Glutamatergic neuron (in vitro differentiated cells): ENCODE measurements at regions not wholly inside any gene's neighbourhood (a gene's known extent, or its start where the extent isn't known, plus 50 kb on each side); places are given as distances from the start of the nearest gene placed in this dataset.

ENCODE experiments used
- DNase-seq: peaks from one replicate; pipeline ENCODE4 v3.0.0; 2022
- H3K27ac Mint-ChIP-seq: one replicate; pipeline ENCODE4 v1.8.0; 2020; ENCODE audit warnings: mild to moderate bottlenecking, mixed read lengths, inconsistent platforms; ENCODE audit not compliant: unreplicated experiment
- H3K27me3 Mint-ChIP-seq: one replicate; pipeline ENCODE4 v1.8.0; 2020; ENCODE audit warnings: mild to moderate bottlenecking, moderate library complexity, mixed read lengths, inconsistent platforms; ENCODE audit not compliant: unreplicated experiment
- H3K36me3 Mint-ChIP-seq: one replicate; pipeline ENCODE4 v1.8.0; 2020; ENCODE audit warnings: mild to moderate bottlenecking, mixed read lengths, inconsistent platforms; ENCODE audit not compliant: unreplicated experiment
- H3K4me1 Mint-ChIP-seq: one replicate; pipeline ENCODE4 v1.8.0; 2020; ENCODE audit warnings: mild to moderate bottlenecking, low read depth, mixed read lengths, inconsistent platforms; ENCODE audit not compliant: unreplicated experiment
- H3K4me3 Mint-ChIP-seq: one replicate; pipeline ENCODE4 v1.8.0; 2020; ENCODE audit warnings: mild to moderate bottlenecking, mixed read lengths, inconsistent platforms; ENCODE audit not compliant: unreplicated experiment
- H3K9me3 Mint-ChIP-seq: one replicate; pipeline ENCODE4 v1.8.0; 2020; ENCODE audit warnings: mild to moderate bottlenecking, moderate library complexity, mixed read lengths, inconsistent platforms; ENCODE audit not compliant: unreplicated experiment
- CTCF ChIP-seq: fragments of 200-600 bp; sonication (generic); IDR thresholded peaks from one replicate; pipeline ENCODE4 v1.5.0; 2021; ENCODE audit not compliant: partially characterized antibody, unreplicated experiment

GRCh38 chr21:23986214-23986613 lies 1621.1 kb downstream of the MRPL39 start:
- no peak for TF ChIP-seq CTCF
- Mint-ChIP-seq H3K27ac (no peak overlapping the region), H3K4me1 (no peaks in the 10 kb centered on the region), H3K4me3 (no peak overlapping the region), H3K36me3 (peaks cover 8% of the 10 kb centered on the region), H3K27me3 (no peaks in the 10 kb centered on the region), H3K9me3 (no peaks in the 10 kb centered on the region)
- DNase-seq = no peak

GRCh38 chr21:23982546-23982945 lies 1624.7 kb downstream of the MRPL39 start:
- no peaks in the 10 kb centered on the region for H3K27me3 Mint-ChIP-seq
- no peak for TF ChIP-seq CTCF
- peaks cover 8% of the 10 kb centered on the region for H3K36me3 Mint-ChIP-seq
- no peak for DNase-seq
- H3K4me1 Mint-ChIP-seq = no peaks in the 10 kb centered on the region
- H3K27ac Mint-ChIP-seq = no peak overlapping the region
- H3K4me3 Mint-ChIP-seq = no peak overlapping the region
- no peaks in the 10 kb centered on the region for H3K9me3 Mint-ChIP-seq

- H3K9me3 Mint-ChIP-seq = no peaks in the 10 kb centered on the region
- H3K27me3 Mint-ChIP-seq = no peaks in the 10 kb centered on the region
- no peak overlapping the region for H3K4me3 Mint-ChIP-seq
- H3K27ac Mint-ChIP-seq = no peak overlapping the region
- H3K36me3 Mint-ChIP-seq = no peaks in the 10 kb centered on the region
- no peak for DNase-seq
- no peaks in the 10 kb centered on the region for H3K4me1 Mint-ChIP-seq
- TF ChIP-seq CTCF = no peak
These were observed 1629.3 kb downstream of the MRPL39 start for GRCh38 chr21:23977971-23978370.

- H3K27me3 Mint-ChIP-seq = peaks cover 2% of the 10 kb centered on the region
These were observed 1638.3 kb downstream of the MRPL39 start for GRCh38 chr21:23968722-23969647.

More at GRCh38 chr21:23968722-23969647, 1638.3 kb downstream of the MRPL39 start:
- Mint-ChIP-seq H3K36me3 (no peaks in the 10 kb centered on the region), H3K9me3 (no peaks in the 10 kb centered on the region), H3K4me1 (peaks cover 9% of the 10 kb centered on the region), H3K27ac (peak overlapping the region; percentile 68), H3K4me3 (peak overlapping the region; percentile 71)
- TF ChIP-seq CTCF = peak; percentile 85
- peak; percentile 65 for DNase-seq
